Hepatocyte (in vitro differentiated cells): ENCODE measurements at regions not wholly inside any gene's neighbourhood (a gene's known extent, or its start where the extent isn't known, plus 50 kb on each side); places are given as distances from the start of the nearest gene placed in this dataset.

Experiments
- CTCF ChIP-seq: fragments of 200-600 bp; sonication (generic); IDR thresholded peaks from 2 replicates; pipeline ENCODE4 v1.5.1; 2016; ENCODE audit warnings: antibody characterized with exemption, mild to moderate bottlenecking; ENCODE audit not compliant: poor library complexity
- EZH2 ChIP-seq: fragments of 200-600 bp; sonication (generic); IDR thresholded peaks from 2 replicates; pipeline ENCODE4 v1.6.1; 2016; ENCODE audit warnings: antibody characterized with exemption, mild to moderate bottlenecking, borderline replicate concordance

GRCh38 chr14:41055589-41055988 lies 551.1 kb upstream of the LRFN5 start:
- TF ChIP-seq CTCF (no peak), EZH2 (no peak)
